ENCODE measurements at regions not wholly inside any gene's neighbourhood (a gene's known extent, or its start where the extent isn't known, plus 50 kb on each side); places are given as distances from the start of the nearest gene placed in this dataset.

DNA sequence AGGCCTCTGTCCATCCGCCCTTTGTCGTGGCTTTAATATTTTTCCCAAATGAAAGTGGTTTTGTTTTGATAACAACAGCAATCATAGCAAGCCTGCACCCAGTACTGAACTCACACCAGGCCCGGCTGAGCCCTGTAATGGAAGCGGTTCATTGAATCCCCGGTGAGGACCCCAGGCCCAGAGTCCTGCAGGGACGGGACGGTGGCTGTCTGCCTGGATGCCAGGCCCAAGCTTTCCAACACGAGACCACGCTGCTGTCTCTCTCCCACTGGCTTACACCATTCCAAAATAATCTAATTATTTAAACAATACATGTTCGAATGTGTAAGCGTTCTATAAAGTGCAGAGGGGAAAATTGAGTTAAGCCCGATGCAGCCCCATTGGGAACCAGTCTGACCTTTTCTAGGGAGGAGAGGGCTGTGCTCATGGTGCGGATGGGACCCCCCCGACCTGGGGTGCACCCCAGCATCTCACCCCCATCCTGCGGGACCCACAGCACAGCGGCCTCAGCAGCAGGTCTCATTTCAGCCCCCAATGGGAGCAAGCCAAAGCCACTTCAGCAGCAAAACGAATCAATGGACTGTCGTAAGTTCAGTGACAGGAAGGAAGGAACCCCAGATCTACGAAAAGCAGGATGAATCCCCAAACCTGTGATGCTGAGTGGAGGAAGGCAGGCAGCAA lies 1046.9 kb downstream of the BRD1 start:
- TF ChIP-seq, protein P1, sequence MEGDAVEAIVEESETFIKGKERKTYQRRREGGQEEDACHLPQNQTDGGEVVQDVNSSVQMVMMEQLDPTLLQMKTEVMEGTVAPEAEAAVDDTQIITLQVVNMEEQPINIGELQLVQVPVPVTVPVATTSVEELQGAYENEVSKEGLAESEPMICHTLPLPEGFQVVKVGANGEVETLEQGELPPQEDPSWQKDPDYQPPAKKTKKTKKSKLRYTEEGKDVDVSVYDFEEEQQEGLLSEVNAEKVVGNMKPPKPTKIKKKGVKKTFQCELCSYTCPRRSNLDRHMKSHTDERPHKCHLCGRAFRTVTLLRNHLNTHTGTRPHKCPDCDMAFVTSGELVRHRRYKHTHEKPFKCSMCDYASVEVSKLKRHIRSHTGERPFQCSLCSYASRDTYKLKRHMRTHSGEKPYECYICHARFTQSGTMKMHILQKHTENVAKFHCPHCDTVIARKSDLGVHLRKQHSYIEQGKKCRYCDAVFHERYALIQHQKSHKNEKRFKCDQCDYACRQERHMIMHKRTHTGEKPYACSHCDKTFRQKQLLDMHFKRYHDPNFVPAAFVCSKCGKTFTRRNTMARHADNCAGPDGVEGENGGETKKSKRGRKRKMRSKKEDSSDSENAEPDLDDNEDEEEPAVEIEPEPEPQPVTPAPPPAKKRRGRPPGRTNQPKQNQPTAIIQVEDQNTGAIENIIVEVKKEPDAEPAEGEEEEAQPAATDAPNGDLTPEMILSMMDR (IDR thresholded peaks at IDR 0.05; ENCODE audit: insufficient read depth, low read length) = no peak
- TF ChIP-seq, protein P2, sequence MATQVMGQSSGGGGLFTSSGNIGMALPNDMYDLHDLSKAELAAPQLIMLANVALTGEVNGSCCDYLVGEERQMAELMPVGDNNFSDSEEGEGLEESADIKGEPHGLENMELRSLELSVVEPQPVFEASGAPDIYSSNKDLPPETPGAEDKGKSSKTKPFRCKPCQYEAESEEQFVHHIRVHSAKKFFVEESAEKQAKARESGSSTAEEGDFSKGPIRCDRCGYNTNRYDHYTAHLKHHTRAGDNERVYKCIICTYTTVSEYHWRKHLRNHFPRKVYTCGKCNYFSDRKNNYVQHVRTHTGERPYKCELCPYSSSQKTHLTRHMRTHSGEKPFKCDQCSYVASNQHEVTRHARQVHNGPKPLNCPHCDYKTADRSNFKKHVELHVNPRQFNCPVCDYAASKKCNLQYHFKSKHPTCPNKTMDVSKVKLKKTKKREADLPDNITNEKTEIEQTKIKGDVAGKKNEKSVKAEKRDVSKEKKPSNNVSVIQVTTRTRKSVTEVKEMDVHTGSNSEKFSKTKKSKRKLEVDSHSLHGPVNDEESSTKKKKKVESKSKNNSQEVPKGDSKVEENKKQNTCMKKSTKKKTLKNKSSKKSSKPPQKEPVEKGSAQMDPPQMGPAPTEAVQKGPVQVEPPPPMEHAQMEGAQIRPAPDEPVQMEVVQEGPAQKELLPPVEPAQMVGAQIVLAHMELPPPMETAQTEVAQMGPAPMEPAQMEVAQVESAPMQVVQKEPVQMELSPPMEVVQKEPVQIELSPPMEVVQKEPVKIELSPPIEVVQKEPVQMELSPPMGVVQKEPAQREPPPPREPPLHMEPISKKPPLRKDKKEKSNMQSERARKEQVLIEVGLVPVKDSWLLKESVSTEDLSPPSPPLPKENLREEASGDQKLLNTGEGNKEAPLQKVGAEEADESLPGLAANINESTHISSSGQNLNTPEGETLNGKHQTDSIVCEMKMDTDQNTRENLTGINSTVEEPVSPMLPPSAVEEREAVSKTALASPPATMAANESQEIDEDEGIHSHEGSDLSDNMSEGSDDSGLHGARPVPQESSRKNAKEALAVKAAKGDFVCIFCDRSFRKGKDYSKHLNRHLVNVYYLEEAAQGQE (IDR thresholded peaks at IDR 0.05; ENCODE audit: insufficient replicate concordance, low read depth) = no peak
- TF ChIP-seq POLR2AphosphoS5 (IDR thresholded peaks at IDR 0.05; ENCODE audit: low read depth) (no peak), GABPA (IDR thresholded peaks at IDR 0.05; ENCODE audit: low read depth) (no peak)

Measured in HL-60 (cell line).